ENCODE measurements at regions not wholly inside any gene's neighbourhood (a gene's known extent, or its start where the extent isn't known, plus 50 kb on each side); places are given as distances from the start of the nearest gene placed in this dataset.

- no peaks in the 10 kb centered on the region for H3K4me1 ChIP-seq (ENCODE audit: control insufficient read depth, extremely low read depth, insufficient read depth, low read length)
- no peak overlapping the region for H3K27ac ChIP-seq (ENCODE audit: control insufficient read depth, insufficient read depth, low read length)
- no peaks in the 10 kb centered on the region for H3K9me3 ChIP-seq (ENCODE audit: control insufficient read depth, low read depth, low read length)
- H3K27me3 ChIP-seq (ENCODE audit: control insufficient read depth, extremely low read depth, insufficient read depth, low read length) = no peaks in the 10 kb centered on the region
- no peaks in the 10 kb centered on the region for H3K36me3 ChIP-seq (ENCODE audit: control insufficient read depth in 2 of 2, extremely low read depth in 1 of 2, insufficient read depth in 2 of 2, low read length in 2 of 2)
- H2AFZ ChIP-seq (ENCODE audit: control insufficient read depth, low read length) = no peak overlapping the region
- H3K4me3 ChIP-seq (ENCODE audit: control insufficient read depth in 2 of 3, extremely low read depth in 1 of 3, insufficient read depth in 2 of 3, low read depth in 1 of 3, low read length in 3 of 3) = no peak overlapping the region
- no peak for TF ChIP-seq EZH2 (IDR thresholded peaks at IDR 0.05; ENCODE audit: low read length)
- no peak for TF ChIP-seq CTCF (optimal IDR thresholded peaks at IDR 0.05 in 1 of 3, IDR thresholded peaks at IDR 0.05 in 1 of 3, conservative IDR thresholded peaks at IDR 0.05 in 1 of 3; ENCODE audit: extremely low read depth in 1 of 3, insufficient read depth in 2 of 3, low read length in 3 of 3)
- no peaks in the 10 kb centered on the region for H4K20me1 ChIP-seq (ENCODE audit: control insufficient read depth, extremely low read depth, insufficient read depth, low read length)
- H3K9ac ChIP-seq (ENCODE audit: control insufficient read depth, extremely low read depth, insufficient read depth, low read length) = no peak overlapping the region
- dilution Hi-C loops (cut with MboI; ENCODE audit: extremely low pct_ligation_motif_present, low sequenced_read_pairs) = no loop called here
- no peak for FAIRE-seq
- DNase-seq (ENCODE audit: low read depth, low spot score) = no peak
- no peaks in the 10 kb centered on the region for H3K9me1 ChIP-seq (ENCODE audit: control insufficient read depth, extremely low read depth, insufficient read depth, low read length)
- H3K4me2 ChIP-seq (ENCODE audit: control insufficient read depth, extremely low read depth, insufficient read depth, low read depth, low read length) = no peak overlapping the region
- no peaks in the 10 kb centered on the region for H3K79me2 ChIP-seq (ENCODE audit: control insufficient read depth, insufficient read depth, low read length)
Measured at GRCh38 chrX:145910017-145910416, 92.4 kb downstream of the SLITRK2 start.

- no peaks in the 10 kb centered on the region for H3K27me3 ChIP-seq (ENCODE audit: control insufficient read depth, extremely low read depth, insufficient read depth, low read length)
- H3K9me1 ChIP-seq (ENCODE audit: control insufficient read depth, extremely low read depth, insufficient read depth, low read length) = no peaks in the 10 kb centered on the region
- peaks cover 8% of the 10 kb centered on the region for H3K9me3 ChIP-seq (ENCODE audit: control insufficient read depth, low read depth, low read length)
- no peaks in the 10 kb centered on the region for H3K36me3 ChIP-seq (ENCODE audit: control insufficient read depth in 2 of 2, extremely low read depth in 1 of 2, insufficient read depth in 2 of 2, low read length in 2 of 2)
- H4K20me1 ChIP-seq (ENCODE audit: control insufficient read depth, extremely low read depth, insufficient read depth, low read length) = no peaks in the 10 kb centered on the region
- H3K4me2 ChIP-seq (ENCODE audit: control insufficient read depth, extremely low read depth, insufficient read depth, low read depth, low read length) = no peak overlapping the region
- H3K27ac ChIP-seq (ENCODE audit: control insufficient read depth, insufficient read depth, low read length) = no peak overlapping the region
- H2AFZ ChIP-seq (ENCODE audit: control insufficient read depth, low read length) = no peak overlapping the region
- FAIRE-seq = no peak
- no peak overlapping the region for H3K9ac ChIP-seq (ENCODE audit: control insufficient read depth, extremely low read depth, insufficient read depth, low read length)
- dilution Hi-C loops (cut with MboI; ENCODE audit: extremely low pct_ligation_motif_present, low sequenced_read_pairs) = no loop called here
- H3K4me1 ChIP-seq (ENCODE audit: control insufficient read depth, extremely low read depth, insufficient read depth, low read length) = no peaks in the 10 kb centered on the region
- no peaks in the 10 kb centered on the region for H3K79me2 ChIP-seq (ENCODE audit: control insufficient read depth, insufficient read depth, low read length)
- H3K4me3 ChIP-seq (ENCODE audit: control insufficient read depth in 2 of 3, extremely low read depth in 1 of 3, insufficient read depth in 2 of 3, low read depth in 1 of 3, low read length in 3 of 3) = no peak overlapping the region
- TF ChIP-seq CTCF (optimal IDR thresholded peaks at IDR 0.05 in 1 of 3, IDR thresholded peaks at IDR 0.05 in 1 of 3, conservative IDR thresholded peaks at IDR 0.05 in 1 of 3; ENCODE audit: extremely low read depth in 1 of 3, insufficient read depth in 2 of 3, low read length in 3 of 3) (no peak), EZH2 (IDR thresholded peaks at IDR 0.05; ENCODE audit: low read length) (no peak)
- DNase-seq (ENCODE audit: low read depth, low spot score) = no peak
Measured at GRCh38 chrX:145919400-145919799, 101.8 kb downstream of the SLITRK2 start.

Measured in keratinocyte (primary cell).